ENCODE measurements at regions not wholly inside any gene's neighbourhood (a gene's known extent, or its start where the extent isn't known, plus 50 kb on each side); places are given as distances from the start of the nearest gene placed in this dataset.

DNA sequence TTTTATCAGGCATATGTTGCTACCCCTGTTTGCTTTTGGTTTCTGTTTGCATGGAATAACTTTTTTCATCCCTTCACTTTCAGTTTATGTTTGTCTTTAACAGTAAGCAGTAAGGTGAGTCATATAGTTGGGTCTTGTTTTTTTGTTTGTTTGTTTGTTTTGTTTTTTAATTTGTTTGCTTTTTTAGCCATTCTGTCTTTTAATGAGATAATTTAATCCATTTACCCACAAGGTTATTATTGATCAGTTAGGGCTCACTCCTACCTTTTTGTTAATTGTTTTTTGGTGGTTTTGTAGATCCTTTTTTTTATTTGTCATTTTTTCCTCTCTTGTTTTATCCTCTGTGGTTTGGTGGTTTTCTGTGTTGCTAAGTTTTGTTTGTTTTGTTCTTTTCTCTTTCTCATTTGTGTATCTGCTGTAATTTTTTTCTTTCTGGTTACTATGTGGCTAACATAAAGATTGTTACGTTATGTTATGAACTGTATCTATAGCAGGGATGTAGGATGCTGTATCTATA lies 379.5 kb upstream of the MAD2L1 start:
- no peak overlapping the region for H3K27ac ChIP-seq (replicated peaks in 1 of 4)
- intact Hi-C loops (cut with DNase I), result no loop called here
- TF ChIP-seq POLR2A (IDR thresholded peaks at IDR 0.05; ENCODE audit: low read depth), result no peak
- no peak for TF ChIP-seq EP300 (IDR thresholded peaks at IDR 0.05)
- TF ChIP-seq, protein P1, sequence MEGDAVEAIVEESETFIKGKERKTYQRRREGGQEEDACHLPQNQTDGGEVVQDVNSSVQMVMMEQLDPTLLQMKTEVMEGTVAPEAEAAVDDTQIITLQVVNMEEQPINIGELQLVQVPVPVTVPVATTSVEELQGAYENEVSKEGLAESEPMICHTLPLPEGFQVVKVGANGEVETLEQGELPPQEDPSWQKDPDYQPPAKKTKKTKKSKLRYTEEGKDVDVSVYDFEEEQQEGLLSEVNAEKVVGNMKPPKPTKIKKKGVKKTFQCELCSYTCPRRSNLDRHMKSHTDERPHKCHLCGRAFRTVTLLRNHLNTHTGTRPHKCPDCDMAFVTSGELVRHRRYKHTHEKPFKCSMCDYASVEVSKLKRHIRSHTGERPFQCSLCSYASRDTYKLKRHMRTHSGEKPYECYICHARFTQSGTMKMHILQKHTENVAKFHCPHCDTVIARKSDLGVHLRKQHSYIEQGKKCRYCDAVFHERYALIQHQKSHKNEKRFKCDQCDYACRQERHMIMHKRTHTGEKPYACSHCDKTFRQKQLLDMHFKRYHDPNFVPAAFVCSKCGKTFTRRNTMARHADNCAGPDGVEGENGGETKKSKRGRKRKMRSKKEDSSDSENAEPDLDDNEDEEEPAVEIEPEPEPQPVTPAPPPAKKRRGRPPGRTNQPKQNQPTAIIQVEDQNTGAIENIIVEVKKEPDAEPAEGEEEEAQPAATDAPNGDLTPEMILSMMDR (IDR thresholded peaks at IDR 0.05), result no peak
- no peak for TF ChIP-seq POLR2AphosphoS5 (IDR thresholded peaks at IDR 0.05)
- 91% methylated on average over 1 of the region's 1 CpG for WGBS
- H3K9me3 ChIP-seq, result no peaks in the 10 kb centered on the region
- no peak for DNase-seq (ENCODE audit: extremely low spot score)
- H3K27me3 ChIP-seq, result no peaks in the 10 kb centered on the region
- H3K36me3 ChIP-seq, result no peaks in the 10 kb centered on the region
- H3K4me3 ChIP-seq, result no peak overlapping the region
- no peaks in the 10 kb centered on the region for H3K4me1 ChIP-seq

- no peaks in the 10 kb centered on the region for H3K27me3 ChIP-seq
- H3K36me3 ChIP-seq, result no peaks in the 10 kb centered on the region
- H3K27ac ChIP-seq (replicated peaks in 1 of 4), result no peak overlapping the region
- H3K9me3 ChIP-seq, result no peaks in the 10 kb centered on the region
- TF ChIP-seq POLR2A (IDR thresholded peaks at IDR 0.05; ENCODE audit: low read depth) (no peak), POLR2AphosphoS5 (IDR thresholded peaks at IDR 0.05) (no peak), EP300 (IDR thresholded peaks at IDR 0.05) (no peak)
- TF ChIP-seq, protein P1 (IDR thresholded peaks at IDR 0.05), result no peak
- WGBS, result 60% methylated on average over 1 of the region's 1 CpG
- no peak for DNase-seq (ENCODE audit: extremely low spot score)
- H3K4me1 ChIP-seq, result no peaks in the 10 kb centered on the region
- no peak overlapping the region for H3K4me3 ChIP-seq
- intact Hi-C loops (cut with DNase I), result no loop called here
These were observed 378.5 kb upstream of the MAD2L1 start for GRCh38 chr4:120445186-120445585.

DNA sequence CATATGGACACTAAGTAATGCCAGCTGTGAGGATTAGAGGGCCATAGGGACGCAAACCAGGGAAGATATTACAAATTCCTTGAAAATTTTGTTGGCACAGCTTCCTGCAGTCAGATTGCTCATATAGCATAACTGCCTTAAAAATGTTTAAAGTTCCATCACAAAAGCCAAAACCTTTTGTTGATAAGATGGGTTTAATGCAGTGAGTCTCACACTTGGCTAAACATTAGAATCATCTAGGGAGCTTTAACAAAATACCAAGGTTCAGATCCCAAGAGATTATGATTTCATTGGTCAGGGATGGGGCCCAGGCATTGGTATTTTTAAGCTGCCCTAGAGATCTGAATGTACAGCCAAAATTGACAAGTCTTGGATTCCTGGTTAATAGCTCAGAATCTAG lies 376.5 kb upstream of the MAD2L1 start:
- no peak overlapping the region for H3K27ac ChIP-seq (replicated peaks in 1 of 4)
- H3K9me3 ChIP-seq, result no peaks in the 10 kb centered on the region
- no peaks in the 10 kb centered on the region for H3K27me3 ChIP-seq
- WGBS, result 86% methylated on average over 1 of the region's 1 CpG
- no peak for DNase-seq (ENCODE audit: extremely low spot score)
- no peak for TF ChIP-seq EP300 (IDR thresholded peaks at IDR 0.05)
- no peak overlapping the region for H3K4me3 ChIP-seq
- no peaks in the 10 kb centered on the region for H3K4me1 ChIP-seq
- H3K36me3 ChIP-seq, result no peaks in the 10 kb centered on the region
- intact Hi-C loops (cut with DNase I), result no loop called here

- TF ChIP-seq POLR2A (IDR thresholded peaks at IDR 0.05; ENCODE audit: low read depth) (no peak), EP300 (IDR thresholded peaks at IDR 0.05) (no peak), POLR2AphosphoS5 (IDR thresholded peaks at IDR 0.05) (no peak)
- TF ChIP-seq, protein P1 (IDR thresholded peaks at IDR 0.05), result no peak
- Histone ChIP-seq H3K36me3 (no peaks in the 10 kb centered on the region), H3K9me3 (no peaks in the 10 kb centered on the region), H3K27ac (replicated peaks in 1 of 4) (no peak overlapping the region), H3K4me3 (no peak overlapping the region), H3K4me1 (no peaks in the 10 kb centered on the region), H3K27me3 (no peaks in the 10 kb centered on the region)
- no peak for DNase-seq (ENCODE audit: extremely low spot score)
- 69% methylated on average over 3 of the region's 3 CpGs for WGBS
- intact Hi-C loops (cut with DNase I), result no loop called here
These were observed 374.1 kb upstream of the MAD2L1 start for GRCh38 chr4:120440730-120441129.

- no peaks in the 10 kb centered on the region for H3K36me3 ChIP-seq
- H3K4me1 ChIP-seq, result no peaks in the 10 kb centered on the region
- H3K27me3 ChIP-seq, result no peaks in the 10 kb centered on the region
- WGBS, result 69% methylated on average over 5 of the region's 5 CpGs
- H3K9me3 ChIP-seq, result no peaks in the 10 kb centered on the region
- intact Hi-C loops (cut with DNase I), result no loop called here
- DNase-seq (ENCODE audit: extremely low spot score), result no peak
- no peak overlapping the region for H3K27ac ChIP-seq (replicated peaks in 1 of 4)
- TF ChIP-seq POLR2AphosphoS5 (IDR thresholded peaks at IDR 0.05), result no peak
- TF ChIP-seq POLR2A (IDR thresholded peaks at IDR 0.05; ENCODE audit: low read depth), result no peak
- no peak for TF ChIP-seq EP300 (IDR thresholded peaks at IDR 0.05)
- TF ChIP-seq, protein P1 (IDR thresholded peaks at IDR 0.05), result no peak
- H3K4me3 ChIP-seq, result no peak overlapping the region
These were observed 368.5 kb upstream of the MAD2L1 start for GRCh38 chr4:120435179-120435578.
